C4-2B (cell line): ENCODE measurements at regions not wholly inside any gene's neighbourhood (a gene's known extent, or its start where the extent isn't known, plus 50 kb on each side); places are given as distances from the start of the nearest gene placed in this dataset.

ENCODE experiments used
- CTCF ChIP-seq: fragments of 450-650 bp; conservative IDR thresholded peaks from 2 replicates; pipeline ENCODE4 v1.5.1; 2017; ENCODE audit warnings: mild to moderate bottlenecking
- ZFX ChIP-seq: fragments of 450-650 bp; IDR thresholded peaks from 2 replicates; pipeline ENCODE4 v1.6.1; 2017

DNA sequence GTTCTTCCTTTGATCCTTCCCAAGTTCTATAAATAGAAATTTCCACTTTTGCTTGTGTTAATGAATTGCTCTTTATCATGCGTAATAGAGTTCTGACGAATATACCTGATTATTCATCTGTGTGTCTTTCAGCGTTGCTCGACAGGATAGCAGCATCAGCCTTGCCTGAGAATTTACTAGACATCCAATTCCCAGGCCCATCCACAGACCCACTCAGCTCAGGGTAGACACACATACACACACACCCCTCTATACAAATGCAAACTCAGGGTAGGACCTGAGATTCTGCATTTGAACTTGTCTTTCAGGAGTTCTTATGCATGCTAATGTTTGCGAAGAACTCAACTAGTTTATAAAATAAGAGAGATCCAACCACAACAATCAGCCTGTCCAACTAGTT, 343.4 kb upstream of the GYPC start:
- TF ChIP-seq CTCF (no peak), ZFX (no peak)
